ENCODE measurements at regions not wholly inside any gene's neighbourhood (a gene's known extent, or its start where the extent isn't known, plus 50 kb on each side); places are given as distances from the start of the nearest gene placed in this dataset.

DNA sequence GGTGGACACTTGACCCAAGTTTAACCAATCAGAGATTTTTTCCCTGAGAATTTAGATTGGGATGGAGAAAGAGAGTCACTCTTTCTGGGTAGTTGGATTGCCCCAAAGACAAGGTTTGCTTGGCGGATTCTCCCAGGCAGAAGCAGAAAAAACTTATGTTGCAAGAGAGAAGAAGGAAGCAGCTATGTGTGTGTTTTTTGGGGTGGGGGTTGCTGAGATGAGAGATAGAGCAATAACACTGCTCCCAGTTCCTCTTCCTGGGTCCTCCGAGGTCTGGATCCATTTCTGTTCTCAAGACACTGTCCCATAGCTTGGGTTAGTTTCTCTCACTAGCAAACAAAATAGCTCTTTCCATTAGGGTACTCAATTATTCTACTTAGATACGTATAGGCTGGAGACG, 222.1 kb downstream of the STIM2 start:
- TF ChIP-seq, protein P1, sequence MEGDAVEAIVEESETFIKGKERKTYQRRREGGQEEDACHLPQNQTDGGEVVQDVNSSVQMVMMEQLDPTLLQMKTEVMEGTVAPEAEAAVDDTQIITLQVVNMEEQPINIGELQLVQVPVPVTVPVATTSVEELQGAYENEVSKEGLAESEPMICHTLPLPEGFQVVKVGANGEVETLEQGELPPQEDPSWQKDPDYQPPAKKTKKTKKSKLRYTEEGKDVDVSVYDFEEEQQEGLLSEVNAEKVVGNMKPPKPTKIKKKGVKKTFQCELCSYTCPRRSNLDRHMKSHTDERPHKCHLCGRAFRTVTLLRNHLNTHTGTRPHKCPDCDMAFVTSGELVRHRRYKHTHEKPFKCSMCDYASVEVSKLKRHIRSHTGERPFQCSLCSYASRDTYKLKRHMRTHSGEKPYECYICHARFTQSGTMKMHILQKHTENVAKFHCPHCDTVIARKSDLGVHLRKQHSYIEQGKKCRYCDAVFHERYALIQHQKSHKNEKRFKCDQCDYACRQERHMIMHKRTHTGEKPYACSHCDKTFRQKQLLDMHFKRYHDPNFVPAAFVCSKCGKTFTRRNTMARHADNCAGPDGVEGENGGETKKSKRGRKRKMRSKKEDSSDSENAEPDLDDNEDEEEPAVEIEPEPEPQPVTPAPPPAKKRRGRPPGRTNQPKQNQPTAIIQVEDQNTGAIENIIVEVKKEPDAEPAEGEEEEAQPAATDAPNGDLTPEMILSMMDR (IDR thresholded peaks at IDR 0.05), result no peak
- TF ChIP-seq EP300 (IDR thresholded peaks at IDR 0.05) (no peak), POLR2AphosphoS5 (IDR thresholded peaks at IDR 0.05) (no peak), POLR2A (IDR thresholded peaks at IDR 0.05; ENCODE audit: low read depth) (no peak)

Data from esophagus muscularis mucosa (tissue), 4 donors.